ENCODE measurements at regions not wholly inside any gene's neighbourhood (a gene's known extent, or its start where the extent isn't known, plus 50 kb on each side); places are given as distances from the start of the nearest gene placed in this dataset.

DNA sequence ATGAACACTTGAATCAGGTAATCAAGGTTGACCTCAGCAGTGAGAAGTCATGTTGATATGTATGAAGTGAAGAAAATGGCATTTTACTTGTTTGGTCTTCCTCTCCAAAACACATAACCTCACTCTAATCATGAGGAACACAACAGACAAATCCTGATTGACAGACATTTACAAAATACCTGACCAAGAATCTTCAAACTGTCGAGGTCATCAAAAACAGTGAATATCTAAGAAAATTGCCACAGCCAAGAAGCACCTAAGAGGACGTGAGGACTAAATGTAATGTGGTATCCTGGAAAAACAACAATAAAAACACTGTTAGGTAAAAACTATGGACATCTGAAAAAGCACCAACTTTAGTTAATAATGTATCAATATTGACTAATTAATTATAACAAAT, 129.5 kb upstream of the MAGEB18 start:
- no peak overlapping the region for H3K4me3 ChIP-seq (ENCODE audit: low read depth, low read length)
- CTCF ChIA-PET: no interaction called here
- POLR2A ChIA-PET: no interaction called here

DNA sequence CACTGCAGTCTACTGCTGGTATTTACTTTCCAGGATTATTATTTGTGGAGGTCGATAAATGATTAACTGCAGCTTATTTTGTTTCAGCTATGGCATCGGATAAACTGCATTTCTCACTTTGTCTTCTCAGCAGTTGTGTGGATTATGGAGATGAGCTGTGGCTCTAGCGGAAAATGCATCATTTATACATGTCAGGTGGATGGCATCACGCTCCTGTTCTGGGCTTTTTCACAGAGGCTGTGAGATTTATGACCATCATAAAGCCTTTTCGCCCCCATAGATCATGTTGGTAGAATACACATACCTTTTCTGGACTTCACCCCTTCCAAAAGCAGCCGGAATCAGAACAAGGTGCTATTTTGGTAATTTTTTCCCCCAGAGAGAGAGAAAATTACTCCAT, 118.8 kb upstream of the MAGEB18 start:
- DNase-seq (ENCODE audit: low read depth, low spot score): no peak
- TF ChIP-seq, protein P1, sequence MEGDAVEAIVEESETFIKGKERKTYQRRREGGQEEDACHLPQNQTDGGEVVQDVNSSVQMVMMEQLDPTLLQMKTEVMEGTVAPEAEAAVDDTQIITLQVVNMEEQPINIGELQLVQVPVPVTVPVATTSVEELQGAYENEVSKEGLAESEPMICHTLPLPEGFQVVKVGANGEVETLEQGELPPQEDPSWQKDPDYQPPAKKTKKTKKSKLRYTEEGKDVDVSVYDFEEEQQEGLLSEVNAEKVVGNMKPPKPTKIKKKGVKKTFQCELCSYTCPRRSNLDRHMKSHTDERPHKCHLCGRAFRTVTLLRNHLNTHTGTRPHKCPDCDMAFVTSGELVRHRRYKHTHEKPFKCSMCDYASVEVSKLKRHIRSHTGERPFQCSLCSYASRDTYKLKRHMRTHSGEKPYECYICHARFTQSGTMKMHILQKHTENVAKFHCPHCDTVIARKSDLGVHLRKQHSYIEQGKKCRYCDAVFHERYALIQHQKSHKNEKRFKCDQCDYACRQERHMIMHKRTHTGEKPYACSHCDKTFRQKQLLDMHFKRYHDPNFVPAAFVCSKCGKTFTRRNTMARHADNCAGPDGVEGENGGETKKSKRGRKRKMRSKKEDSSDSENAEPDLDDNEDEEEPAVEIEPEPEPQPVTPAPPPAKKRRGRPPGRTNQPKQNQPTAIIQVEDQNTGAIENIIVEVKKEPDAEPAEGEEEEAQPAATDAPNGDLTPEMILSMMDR (IDR thresholded peaks at IDR 0.05; ENCODE audit: low read depth, low read length): no peak
- Histone ChIP-seq H3K27ac (ENCODE audit: low read depth, low read length) (no peak overlapping the region), H3K9me3 (ENCODE audit: control insufficient read depth, insufficient read depth, low read length) (no peaks in the 10 kb centered on the region), H3K27me3 (ENCODE audit: control insufficient read depth, insufficient read depth, low read length) (no peaks in the 10 kb centered on the region), H3K4me3 (ENCODE audit: low read depth, low read length) (no peak overlapping the region)
- CTCF ChIA-PET: no interaction called here
- POLR2A ChIA-PET: no interaction called here

More for the DNA sequence above, 129.5 kb upstream of the MAGEB18 start:
- TF ChIP-seq, protein P1 (IDR thresholded peaks at IDR 0.05; ENCODE audit: low read depth, low read length): no peak
- Histone ChIP-seq H3K27me3 (ENCODE audit: control insufficient read depth, insufficient read depth, low read length) (no peaks in the 10 kb centered on the region), H3K27ac (ENCODE audit: low read depth, low read length) (no peak overlapping the region), H3K9me3 (ENCODE audit: control insufficient read depth, insufficient read depth, low read length) (no peaks in the 10 kb centered on the region)
- DNase-seq (ENCODE audit: low read depth, low spot score): no peak

DNA sequence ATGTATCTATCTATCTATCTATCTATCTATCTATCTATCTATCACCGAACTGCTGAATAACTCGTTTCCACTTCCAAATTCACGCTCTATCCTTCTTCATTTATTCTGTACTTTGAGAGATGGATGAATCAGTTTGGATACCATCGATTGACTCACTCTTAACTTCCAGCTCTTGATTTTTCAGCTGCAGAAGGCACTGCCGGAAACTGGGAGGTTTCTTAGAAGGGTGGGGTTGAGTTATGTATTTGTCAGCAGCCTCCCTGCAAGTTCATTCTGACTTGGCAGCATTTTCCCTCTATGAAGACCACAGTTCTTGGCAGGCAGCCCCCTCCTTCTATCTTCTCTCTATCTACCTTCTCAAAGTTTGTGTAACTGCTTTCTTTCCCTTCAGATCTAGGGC, 112.0 kb upstream of the MAGEB18 start:
- DNase-seq (ENCODE audit: low read depth, low spot score): no peak
- H3K27ac ChIP-seq (ENCODE audit: low read depth, low read length): no peak overlapping the region
- H3K4me3 ChIP-seq (ENCODE audit: low read depth, low read length): no peak overlapping the region
- H3K9me3 ChIP-seq (ENCODE audit: control insufficient read depth, insufficient read depth, low read length): no peaks in the 10 kb centered on the region
- no peaks in the 10 kb centered on the region for H3K27me3 ChIP-seq (ENCODE audit: control insufficient read depth, insufficient read depth, low read length)
- ChIA-PET POLR2A (no interaction called here), CTCF (no interaction called here)
- TF ChIP-seq, protein P1 (IDR thresholded peaks at IDR 0.05; ENCODE audit: low read depth, low read length): no peak

DNA sequence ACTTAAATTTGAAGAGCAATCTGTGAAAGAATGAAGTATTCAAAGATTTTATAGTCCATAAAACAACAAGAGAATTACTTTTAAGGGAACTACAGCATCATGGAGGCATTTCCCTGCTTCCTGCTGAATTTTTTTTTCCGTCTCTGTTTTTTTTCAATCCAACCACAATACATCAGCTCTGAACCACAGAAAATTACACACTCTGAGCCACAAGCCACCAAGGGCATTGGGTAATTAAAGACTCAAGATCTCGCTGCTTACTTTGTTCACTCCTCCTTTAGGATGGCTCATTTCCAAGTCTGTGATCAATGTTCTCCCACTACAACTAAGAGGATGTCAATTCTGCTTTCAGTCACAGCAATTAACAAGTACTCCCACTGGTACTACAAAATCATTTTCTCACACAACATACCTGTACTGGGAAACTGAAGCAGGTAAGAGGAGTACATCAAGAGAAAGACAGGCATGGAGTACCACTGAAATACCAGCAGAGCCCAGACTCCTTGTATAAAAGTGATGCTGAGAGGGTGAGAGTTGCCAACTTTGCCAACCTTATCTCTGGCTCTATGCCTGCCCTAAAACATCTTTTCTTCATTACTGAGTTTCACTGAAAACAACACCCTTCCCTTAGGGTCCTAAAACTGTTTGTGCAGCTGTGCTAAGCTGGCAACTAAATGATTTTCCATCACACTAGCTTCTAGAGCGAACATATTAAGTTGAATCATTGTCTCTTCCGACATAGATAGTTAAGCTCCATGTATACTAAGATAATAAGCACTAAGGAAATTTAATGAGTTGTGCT, 105.8 kb upstream of the MAGEB18 start:
- H3K4me3 ChIP-seq (ENCODE audit: low read depth, low read length): no peak overlapping the region
- H3K9me3 ChIP-seq (ENCODE audit: control insufficient read depth, insufficient read depth, low read length): no peaks in the 10 kb centered on the region
- CTCF ChIA-PET: interaction anchor here (0.7 kb wide), 1 partner anchor 203 kb away, joined by 7 read pairs; no protein-coding TSS in a partner anchor
- DNase-seq (ENCODE audit: low read depth, low spot score): no peak
- H3K27ac ChIP-seq (ENCODE audit: low read depth, low read length): no peak overlapping the region
- POLR2A ChIA-PET: no interaction called here
- TF ChIP-seq, protein P1 (IDR thresholded peaks at IDR 0.05; ENCODE audit: low read depth, low read length): no peak
- H3K27me3 ChIP-seq (ENCODE audit: control insufficient read depth, insufficient read depth, low read length): no peaks in the 10 kb centered on the region

DNA sequence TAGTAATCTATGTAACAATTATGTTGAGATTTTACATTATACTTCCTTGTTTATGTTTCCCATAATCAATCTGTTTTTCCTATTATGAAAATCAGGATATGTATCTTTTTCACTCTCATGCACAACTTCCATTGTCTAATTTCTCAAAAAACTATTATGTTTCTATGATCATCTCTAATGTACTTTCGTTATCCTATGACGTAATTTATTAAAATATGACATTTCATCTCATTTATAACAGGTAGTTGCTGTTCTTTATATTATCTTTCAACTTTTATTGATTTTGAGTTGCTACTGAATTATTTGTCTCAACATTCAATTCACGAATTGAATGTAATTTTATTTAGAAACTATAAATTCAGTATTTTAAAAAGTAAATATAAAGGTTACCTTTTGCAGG, 100.8 kb upstream of the MAGEB18 start:
- H3K9me3 ChIP-seq (ENCODE audit: control insufficient read depth, insufficient read depth, low read length): no peaks in the 10 kb centered on the region
- ChIA-PET POLR2A (no interaction called here), CTCF (no interaction called here)
- no peak for DNase-seq (ENCODE audit: low read depth, low spot score)
- no peak overlapping the region for H3K27ac ChIP-seq (ENCODE audit: low read depth, low read length)
- H3K27me3 ChIP-seq (ENCODE audit: control insufficient read depth, insufficient read depth, low read length): no peaks in the 10 kb centered on the region
- TF ChIP-seq, protein P1 (IDR thresholded peaks at IDR 0.05; ENCODE audit: low read depth, low read length): no peak
- no peak overlapping the region for H3K4me3 ChIP-seq (ENCODE audit: low read depth, low read length)
